IMR-90 (cell line): ENCODE measurements at regions not wholly inside any gene's neighbourhood (a gene's known extent, or its start where the extent isn't known, plus 50 kb on each side); places are given as distances from the start of the nearest gene placed in this dataset.

ENCODE experiments used
- ATAC-seq: fragments of 200-7000 bp; cut with Tn5 transposase; 2 replicates; pipeline ENCODE4 v1.9.1; 2020; ENCODE audit warnings: low read depth, mild to moderate bottlenecking, moderate library complexity
- BruUV-seq: library from RNA; stranded (reverse); fragments of 400-500 nt; replicated peaks from 2 replicates; lab custom pipeline; 2021; lab: Mats Ljungman, UMichigan
- CTCF ChIA-PET: fragments of 300-600 bp; formaldehyde crosslinking; extraction: SDS; loops from one replicate; lab custom pipeline; 2021; ENCODE audit warnings: antibody characterized with exemption; lab: Yijun Ruan, JAX
- POLR2A ChIA-PET: fragments of 300-600 bp; sonication (Branson Sonifier 250); formaldehyde crosslinking; loops from one replicate; lab custom pipeline; 2022; ENCODE audit warnings: antibody characterized with exemption; ENCODE audit not compliant: unreplicated experiment; lab: Charles Lee
- DNase-seq: peaks from one replicate; pipeline ENCODE4 v3.0.0; 2013
- H2AFZ ChIP-seq: replicated peaks from 2 replicates; pipeline ENCODE3; 2013; ENCODE audit warnings: low read length, mild to moderate bottlenecking; ENCODE audit not compliant: poor library complexity
- H2AK5ac ChIP-seq: 2 replicates; pipeline ENCODE4 v1.6.1; 2013; ENCODE audit warnings: low read depth, low read length, inconsistent platforms
- H2AK9ac ChIP-seq: replicated peaks from 2 replicates; pipeline ENCODE3; 2013; ENCODE audit warnings: mild to moderate bottlenecking, low read depth, low read length, moderate library complexity; ENCODE audit not compliant: poor library complexity
- H2BK120ac ChIP-seq: 2 replicates; pipeline ENCODE4 v1.6.1; 2013; ENCODE audit warnings: low read depth, low read length, inconsistent platforms
- H2BK15ac ChIP-seq: 3 replicates; pipeline ENCODE4 v1.6.1; 2013; ENCODE audit warnings: low read depth, low read length, inconsistent platforms
- H2BK20ac ChIP-seq: 2 replicates; pipeline ENCODE4 v1.6.1; 2013; ENCODE audit warnings: low read depth, mild to moderate bottlenecking, inconsistent platforms, low read length, moderate library complexity
- H2BK5ac ChIP-seq: 2 replicates; pipeline ENCODE4 v1.6.1; 2013; ENCODE audit warnings: mild to moderate bottlenecking, low read depth, low read length, inconsistent platforms; ENCODE audit not compliant: poor library complexity, severe bottlenecking
- H3K14ac ChIP-seq: replicated peaks from 2 replicates; pipeline ENCODE4 v1.6.1; 2013; ENCODE audit warnings: low read depth, low read length, inconsistent platforms
- H3K18ac ChIP-seq: 2 replicates; pipeline ENCODE4 v1.6.1; 2013; ENCODE audit warnings: low read depth, low read length, control low read depth
- H3K23ac ChIP-seq: 2 replicates; pipeline ENCODE4 v1.6.1; 2013; ENCODE audit warnings: low read depth, low read length, inconsistent platforms
- H3K27ac ChIP-seq: 2 replicates; pipeline ENCODE4 v1.5.1; 2013; ENCODE audit warnings: mild to moderate bottlenecking, control low read depth, low read length; ENCODE audit not compliant: insufficient read depth
- H3K27me3 ChIP-seq: 2 replicates; pipeline ENCODE4 v1.6.1; 2013; ENCODE audit warnings: low read length; ENCODE audit not compliant: control insufficient read depth, insufficient read depth
- H3K36me3 ChIP-seq: 2 replicates; pipeline ENCODE4 v1.6.1; 2013; ENCODE audit warnings: low read length, mixed read lengths; ENCODE audit not compliant: control insufficient read depth, insufficient read depth
- H3K4ac ChIP-seq: 2 replicates; pipeline ENCODE4 v1.6.1; 2013; ENCODE audit warnings: low read depth, low read length, inconsistent platforms
- H3K4me1 ChIP-seq: 2 replicates; pipeline ENCODE4 v1.6.1; 2013; ENCODE audit warnings: low read length, mixed read lengths; ENCODE audit not compliant: control insufficient read depth, insufficient read depth
- H3K4me2 ChIP-seq: 2 replicates; pipeline ENCODE4 v1.6.1; 2013; ENCODE audit warnings: low read depth, mild to moderate bottlenecking, control low read depth, low read length, moderate library complexity
- H3K4me3 ChIP-seq: 2 replicates; pipeline ENCODE4 v1.5.1; 2013; ENCODE audit warnings: low read depth, mild to moderate bottlenecking, control low read depth, low read length, moderate library complexity; ENCODE audit not compliant: insufficient read depth
- H3K56ac ChIP-seq: 2 replicates; pipeline ENCODE4 v1.6.1; 2013; ENCODE audit warnings: low read length, inconsistent platforms; ENCODE audit not compliant: insufficient read depth; ENCODE audit errors: extremely low read depth
- H3K79me1 ChIP-seq, 2 experiments: 2 replicates each; pipeline ENCODE4 v1.6.1; 2013; ENCODE audit warnings: low read length in 2 of 2, inconsistent platforms in 1 of 2, low read depth in 1 of 2
- H3K9ac ChIP-seq: 2 replicates; pipeline ENCODE4 v1.6.1; 2013; ENCODE audit warnings: low read depth, low read length, control low read depth
- H3K9me1 ChIP-seq: 2 replicates; pipeline ENCODE4 v1.6.1; 2013; ENCODE audit warnings: low read length, inconsistent platforms; ENCODE audit not compliant: insufficient read depth
- H3K9me3 ChIP-seq: 2 replicates; pipeline ENCODE4 v1.6.1; 2013; ENCODE audit warnings: low read length; ENCODE audit not compliant: control insufficient read depth, insufficient read depth
- H4K20me1 ChIP-seq: 2 replicates; pipeline ENCODE4 v1.6.1; 2013; ENCODE audit warnings: low read length, inconsistent platforms; ENCODE audit not compliant: insufficient read depth
- H4K5ac ChIP-seq: 2 replicates; pipeline ENCODE4 v1.6.1; 2013; ENCODE audit warnings: mild to moderate bottlenecking, low read depth, low read length, control low read depth
- H4K8ac ChIP-seq, 2 experiments: 2 replicates each; pipeline ENCODE4 v1.6.1; 2013; ENCODE audit warnings: low read depth in 2 of 2, low read length in 2 of 2, control low read depth in 1 of 2, inconsistent platforms in 1 of 2
- H4K91ac ChIP-seq: 2 replicates; pipeline ENCODE4 v1.6.1; 2013; ENCODE audit warnings: low read depth, low read length, inconsistent platforms; ENCODE audit not compliant: insufficient read depth
- CEBPB ChIP-seq: IDR thresholded peaks from 2 replicates; pipeline ENCODE4 v1.6.1; 2012; ENCODE audit warnings: low read depth, low read length, improper control_type of control experiment
- CHD1 ChIP-seq: IDR thresholded peaks from 2 replicates; pipeline ENCODE4 v1.6.1; 2012; ENCODE audit warnings: low read depth, low read length, improper control_type of control experiment
- CTCF ChIP-seq: conservative IDR thresholded peaks from 2 replicates; pipeline ENCODE4 v1.5.1; 2012; ENCODE audit warnings: mild to moderate bottlenecking, low read depth, low read length, improper control_type of control experiment
- ELK1 ChIP-seq: fragments of 150-350 bp; IDR thresholded peaks from 2 replicates; pipeline ENCODE4 v1.6.1; 2016; ENCODE audit warnings: low read depth, mild to moderate bottlenecking, low read length, moderate library complexity, borderline replicate concordance
- FOS ChIP-seq: fragments of 150-350 bp; IDR thresholded peaks from 2 replicates; pipeline ENCODE4 v1.6.1; 2016; ENCODE audit warnings: low read depth, low read length
- MAFK ChIP-seq: IDR thresholded peaks from 2 replicates; pipeline ENCODE4 v1.6.1; 2012; ENCODE audit warnings: low read depth, low read length, improper control_type of control experiment
- MXI1 ChIP-seq: IDR thresholded peaks from 2 replicates; pipeline ENCODE4 v1.6.1; 2012; ENCODE audit warnings: low read depth, mild to moderate bottlenecking, low read length, moderate library complexity, borderline replicate concordance
- NFE2L2 ChIP-seq: fragments of 150-350 bp; IDR thresholded peaks from 2 replicates; pipeline ENCODE4 v1.6.1; 2016; ENCODE audit warnings: low read depth, mild to moderate bottlenecking, low read length
- POLR2A ChIP-seq: IDR thresholded peaks from 2 replicates; pipeline ENCODE4 v1.6.1; 2012; ENCODE audit warnings: mild to moderate bottlenecking, low read depth, low read length
- RAD21 ChIP-seq: IDR thresholded peaks from 2 replicates; pipeline ENCODE4 v1.6.1; 2012; ENCODE audit warnings: low read length, improper control_type of control experiment
- RCOR1 ChIP-seq: IDR thresholded peaks from 2 replicates; pipeline ENCODE4 v1.6.1; 2012; ENCODE audit warnings: mild to moderate bottlenecking, low read length, improper control_type of control experiment; ENCODE audit not compliant: insufficient replicate concordance
- SMC3 ChIP-seq: fragments of 150-350 bp; IDR thresholded peaks from 2 replicates; pipeline ENCODE4 v1.6.1; 2016; ENCODE audit warnings: low read depth, mild to moderate bottlenecking, antibody characterized with exemption, low read length, moderate library complexity
- WGBS, 2 experiments: methylation state at CpG; one replicate each; pipeline versions ENCODE4 v1.1.5 to v1.1.7; 2013; ENCODE audit warnings: missing lambda C conversion rate in 2 of 2; ENCODE audit not compliant: insufficient read length in 1 of 2; ENCODE audit errors: extremely low coverage in 2 of 2; 5-methylcytosine and 5-hydroxymethylcytosine counted together
- dilution Hi-C: fragments of 300-500 bp; cut with HindIII; formaldehyde crosslinking; loops from one replicate; pipeline ENCODE4 v1.14.3; 2018; ENCODE audit warnings: low sequenced_read_pairs; ENCODE audit not compliant: unreplicated experiment
- in situ Hi-C: fragments of 300-500 bp; cut with MboI; formaldehyde crosslinking; loops from 3 replicates; pipeline ENCODE4 v1.14.3; 2019; ENCODE audit warnings: low sequenced_read_pairs, inconsistent platforms, mixed read lengths
- intact Hi-C: fragments of 100-400 bp; cut with micrococcal nuclease; formaldehyde crosslinking; loops from 2 replicates; pipeline ENCODE4 v1.10.0; 2022
- TF ChIP-seq, protein P1 (sequence below): fragments of 150-350 bp; IDR thresholded peaks from 2 replicates; pipeline ENCODE4 v1.6.1; 2017; ENCODE audit warnings: mild to moderate bottlenecking, antibody characterized with exemption, low read length, low read depth

GRCh38 chr18:42513441-42513840, 558.4 kb downstream of the PIK3C3 start:
- Histone ChIP-seq H2BK5ac (no peak overlapping the region), H3K36me3 (no peaks in the 10 kb centered on the region), H4K20me1 (no peaks in the 10 kb centered on the region), H3K14ac (no peak overlapping the region), H3K79me1 (no peaks in the 10 kb centered on the region), H4K91ac (no peak overlapping the region), H3K27ac (no peak overlapping the region), H3K56ac (no peak overlapping the region), H4K5ac (no peak overlapping the region), H3K27me3 (no peaks in the 10 kb centered on the region), H3K9ac (no peak overlapping the region), H2AK9ac (no peak overlapping the region), H3K23ac (no peak overlapping the region), H3K18ac (no peak overlapping the region), H3K4me1 (no peaks in the 10 kb centered on the region), H3K4me3 (no peak overlapping the region), H2AFZ (no peak overlapping the region), H3K4me2 (no peak overlapping the region), H2BK20ac (no peak overlapping the region), H3K9me3 (peaks cover 2% of the 10 kb centered on the region; the same call in 1 of the 2 replicates), H3K9me1 (no peaks in the 10 kb centered on the region), H2AK5ac (no peak overlapping the region), H4K8ac (no peak overlapping the region), H2BK15ac (no peak overlapping the region), H2BK120ac (no peak overlapping the region), H3K4ac (no peak overlapping the region)
- no peak for TF ChIP-seq RAD21
- no peak for TF ChIP-seq POLR2A
- TF ChIP-seq, protein P1, sequence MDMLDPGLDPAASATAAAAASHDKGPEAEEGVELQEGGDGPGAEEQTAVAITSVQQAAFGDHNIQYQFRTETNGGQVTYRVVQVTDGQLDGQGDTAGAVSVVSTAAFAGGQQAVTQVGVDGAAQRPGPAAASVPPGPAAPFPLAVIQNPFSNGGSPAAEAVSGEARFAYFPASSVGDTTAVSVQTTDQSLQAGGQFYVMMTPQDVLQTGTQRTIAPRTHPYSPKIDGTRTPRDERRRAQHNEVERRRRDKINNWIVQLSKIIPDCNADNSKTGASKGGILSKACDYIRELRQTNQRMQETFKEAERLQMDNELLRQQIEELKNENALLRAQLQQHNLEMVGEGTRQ, result no peak
- no peak for TF ChIP-seq MXI1
- TF ChIP-seq RCOR1, result no peak
- TF ChIP-seq CTCF, result no peak
- TF ChIP-seq ELK1, result no peak
- TF ChIP-seq CEBPB, result no peak
- no peak for TF ChIP-seq SMC3
- TF ChIP-seq NFE2L2, result no peak
- TF ChIP-seq FOS, result no peak
- no peak for TF ChIP-seq CHD1
- no peak for TF ChIP-seq MAFK
- ChIA-PET CTCF (no interaction called here), POLR2A (no interaction called here)
- DNase-seq (no peak), ATAC-seq (no peak)
- no TSS peak for BruUV-seq
- dilution Hi-C loops, result no loop called here
- intact Hi-C loops, result no loop called here
- in situ Hi-C loops, result no loop called here
- WGBS, 2 experiments, result no CpG with 5 or more reads among the region's 1 CpG
